G401.6 (cell line): ENCODE measurements at regions not wholly inside any gene's neighbourhood (a gene's known extent, or its start where the extent isn't known, plus 50 kb on each side); places are given as distances from the start of the nearest gene placed in this dataset.
"Not testable (repeated sequence)": the region's sequence is repeated elsewhere in the genome, so short reads cannot be mapped to it uniquely, and the experiment has no call there.

Experiments used
- FAIRE-seq: peaks from 2 replicates; lab custom pipeline; 2012; peaks lifted over from hg19 to GRCh38; lab: Jason Lieb, UNC

- no peak for FAIRE-seq
Observed at GRCh38 chr15:93820566-93820965, 410.8 kb upstream of the MCTP2 start.

DNA sequence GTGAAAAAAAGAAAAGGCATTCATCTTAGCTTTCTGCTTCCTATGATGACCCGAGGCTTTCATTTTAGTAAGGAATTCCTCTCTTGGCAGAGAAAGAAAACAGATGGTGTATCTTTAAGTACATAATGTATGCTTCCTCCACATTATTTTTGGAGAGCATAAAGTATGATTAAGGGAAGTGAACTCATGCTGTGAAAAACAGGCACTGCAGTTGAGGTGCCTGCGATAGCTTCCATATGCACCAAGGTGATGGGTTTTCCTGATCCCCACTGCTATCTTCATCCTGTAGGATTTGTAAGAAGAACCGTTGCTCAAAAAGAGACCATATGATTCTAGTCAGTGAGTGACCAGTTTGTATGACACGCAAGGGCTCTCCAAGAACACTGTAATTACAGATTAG is 411.5 kb upstream of the MCTP2 start:
- no peak for FAIRE-seq

GRCh38 chr15:93816815-93817214 is 414.5 kb upstream of the MCTP2 start:
- FAIRE-seq = no peak

GRCh38 chr15:93811305-93811704 is 420.1 kb upstream of the MCTP2 start:
- no peak for FAIRE-seq

DNA sequence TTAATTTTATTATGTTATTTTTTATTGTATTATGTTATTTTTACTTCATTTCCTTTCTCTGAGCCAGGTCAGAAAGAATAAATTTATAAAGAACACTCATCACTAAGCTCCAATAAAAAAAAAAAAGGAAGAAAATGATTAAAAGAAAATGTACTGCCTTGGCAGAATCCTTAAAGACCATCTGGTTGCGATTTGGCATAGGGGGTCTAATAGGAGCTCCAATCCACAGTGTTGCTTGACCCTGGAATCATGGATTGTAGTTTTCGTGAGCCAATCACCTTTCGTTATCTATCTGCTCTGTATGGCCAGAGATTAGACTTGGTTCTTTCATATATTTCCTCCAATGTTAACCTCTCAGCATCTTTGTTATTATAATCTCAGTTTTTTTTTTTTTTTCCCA is 421.8 kb upstream of the MCTP2 start:
- FAIRE-seq = no peak

GRCh38 chr15:93803421-93804152 is 427.8 kb upstream of the MCTP2 start:
- no peak for FAIRE-seq

- no peak for FAIRE-seq
Observed at GRCh38 chr15:93801206-93801605, 430.2 kb upstream of the MCTP2 start.

DNA sequence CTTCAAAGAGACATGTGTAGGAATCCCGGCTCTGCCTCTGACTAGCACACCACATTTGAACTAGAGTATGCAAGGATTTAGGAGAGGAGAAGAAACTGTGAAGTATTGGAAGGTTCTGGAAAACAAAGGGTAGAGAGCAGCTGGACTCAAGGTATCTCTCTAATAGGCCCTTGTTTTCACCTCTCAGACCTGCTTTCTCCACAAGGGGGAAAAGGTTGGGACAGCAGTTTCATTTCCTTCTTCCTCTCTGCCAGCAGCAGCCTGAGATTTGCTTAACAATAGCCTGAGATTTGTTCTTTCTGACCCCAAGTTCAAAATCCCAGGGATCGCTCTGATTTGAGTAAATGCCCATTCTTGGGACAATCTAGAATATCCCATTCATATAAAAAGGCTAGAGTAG is 430.6 kb upstream of the MCTP2 start:
- FAIRE-seq = no peak

DNA sequence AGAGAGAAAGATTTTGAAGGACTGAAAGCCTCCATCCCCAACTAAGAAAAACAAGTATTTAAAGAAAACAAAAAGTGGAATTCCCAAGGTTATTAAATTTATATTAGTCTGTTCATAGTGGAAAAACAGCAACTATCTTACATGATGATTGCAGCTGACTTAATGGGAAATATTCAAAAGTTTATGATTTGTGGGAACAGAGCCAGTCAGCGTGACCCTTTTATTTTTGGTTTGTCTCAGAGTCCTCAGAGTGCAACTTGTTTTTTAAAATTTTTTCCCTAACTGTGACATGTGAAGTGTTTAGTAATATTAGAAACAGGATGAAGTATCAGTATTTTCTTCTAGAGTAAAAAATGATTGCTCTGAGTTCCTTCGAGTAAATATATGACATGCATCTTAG is 441.9 kb upstream of the MCTP2 start:
- no peak for FAIRE-seq

GRCh38 chr15:93780073-93780472 is 451.3 kb upstream of the MCTP2 start:
- no peak for FAIRE-seq

DNA sequence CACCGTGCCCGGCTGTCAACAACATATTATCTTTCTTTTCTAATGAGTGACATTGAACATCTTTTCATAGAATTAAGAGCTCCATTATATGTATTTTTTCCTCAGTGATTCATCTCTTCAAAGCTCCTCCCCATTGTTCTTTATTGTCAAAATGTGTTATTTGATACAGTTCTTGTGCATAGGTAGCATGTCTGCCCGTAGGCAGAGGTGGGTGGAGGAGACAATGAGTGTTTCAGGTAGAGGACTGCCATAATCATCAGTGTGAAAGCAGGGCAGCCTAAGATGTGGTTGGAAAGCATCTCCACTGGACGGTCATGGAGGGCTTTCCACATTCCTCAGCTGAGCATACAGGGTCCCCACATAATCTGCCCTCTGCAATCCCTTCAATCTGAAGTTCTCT is 452.0 kb upstream of the MCTP2 start:
- no peak for FAIRE-seq

GRCh38 chr15:93771196-93772030 is 459.9 kb upstream of the MCTP2 start:
- no peak for FAIRE-seq

GRCh38 chr15:93770788-93771187 is 460.6 kb upstream of the MCTP2 start:
- FAIRE-seq = no peak

- no peak for FAIRE-seq
Observed at GRCh38 chr15:93762036-93762435, 469.3 kb upstream of the MCTP2 start.

GRCh38 chr15:93759629-93760028 is 471.7 kb upstream of the MCTP2 start:
- FAIRE-seq = no peak

- no peak for FAIRE-seq
Observed at GRCh38 chr15:93758824-93759223, 472.5 kb upstream of the MCTP2 start.

DNA sequence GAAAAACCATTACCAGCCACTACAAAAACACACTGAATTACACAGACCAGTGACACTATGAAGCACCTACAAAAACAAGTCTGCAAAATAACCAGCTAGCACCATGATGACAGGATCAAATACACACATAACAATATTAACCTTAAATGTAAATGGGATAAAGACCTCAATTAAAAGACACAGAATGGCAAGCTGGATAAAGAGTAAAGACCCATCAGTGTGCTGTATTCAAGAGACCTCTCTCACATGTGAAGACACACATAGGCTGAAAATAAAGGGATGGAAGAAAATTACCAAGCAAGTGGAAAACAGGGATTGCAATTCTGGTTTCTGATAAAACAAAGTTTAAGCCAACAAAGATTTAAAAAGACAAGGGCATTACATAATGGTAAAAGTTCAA is 482.7 kb upstream of the MCTP2 start:
- FAIRE-seq = no peak

- not testable (repeated sequence) for FAIRE-seq
Observed at GRCh38 chr15:93734976-93735375, 496.4 kb upstream of the MCTP2 start.

DNA sequence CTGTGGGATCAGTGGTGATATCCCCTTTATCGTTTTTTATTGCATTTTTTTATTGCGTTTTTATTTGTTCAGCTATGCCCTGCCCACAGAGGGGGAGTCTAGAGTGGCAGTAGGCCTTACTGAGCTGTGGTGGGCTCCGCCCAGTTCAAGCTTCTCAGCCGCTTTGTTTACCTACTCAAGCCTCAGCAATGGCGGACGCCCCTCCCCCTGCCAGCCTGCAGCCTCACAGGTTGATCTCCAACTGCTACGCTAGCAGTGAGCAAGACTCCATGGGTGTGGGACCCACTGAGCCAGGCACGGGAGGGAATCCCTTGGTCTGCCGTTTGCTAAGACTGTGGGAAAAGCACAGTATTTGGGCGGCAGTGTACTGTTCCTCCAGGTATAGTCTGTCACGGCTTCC is 500.6 kb upstream of the MCTP2 start:
- no peak for FAIRE-seq

DNA sequence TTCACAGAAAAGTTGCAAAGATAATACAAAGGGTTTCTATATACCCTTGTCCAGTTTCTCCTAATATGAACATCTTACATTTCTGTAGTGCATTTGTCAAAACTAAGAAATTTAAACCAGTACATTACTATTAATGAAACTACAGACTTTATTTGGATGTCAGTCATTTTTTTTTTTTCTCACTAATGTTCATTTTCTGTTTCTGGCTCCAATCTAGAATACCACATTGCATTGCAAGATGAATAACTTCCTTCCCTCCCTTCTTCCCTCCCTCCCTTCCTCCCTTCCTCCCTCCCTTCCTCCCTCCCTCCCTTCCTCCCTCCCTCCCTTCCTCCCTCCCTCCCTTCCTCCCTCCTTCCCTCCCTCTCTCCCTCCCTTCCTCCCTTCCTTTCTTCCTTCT is 509.2 kb upstream of the MCTP2 start:
- FAIRE-seq = no peak

DNA sequence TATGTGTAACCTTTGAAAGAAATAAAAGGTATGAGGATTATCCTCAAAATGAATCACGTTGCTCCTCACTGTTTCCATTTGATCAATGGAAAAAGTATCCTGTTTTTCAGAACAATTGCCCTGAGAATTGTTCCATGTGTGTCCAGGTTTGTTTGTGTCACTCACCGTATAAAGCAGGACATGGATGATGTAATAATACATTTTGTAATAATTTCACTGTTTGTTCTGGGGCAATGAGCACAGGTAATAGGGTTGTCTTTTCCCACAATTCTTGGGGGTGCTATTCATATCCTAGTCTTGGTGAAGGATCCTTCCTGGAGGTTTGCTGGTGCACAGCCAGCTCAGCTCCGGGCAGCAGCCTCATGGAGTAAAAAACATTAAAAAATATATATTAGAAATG is 510.8 kb upstream of the MCTP2 start:
- no peak for FAIRE-seq

- FAIRE-seq = no peak
Observed at GRCh38 chr15:93719921-93720351, 511.4 kb upstream of the MCTP2 start.

DNA sequence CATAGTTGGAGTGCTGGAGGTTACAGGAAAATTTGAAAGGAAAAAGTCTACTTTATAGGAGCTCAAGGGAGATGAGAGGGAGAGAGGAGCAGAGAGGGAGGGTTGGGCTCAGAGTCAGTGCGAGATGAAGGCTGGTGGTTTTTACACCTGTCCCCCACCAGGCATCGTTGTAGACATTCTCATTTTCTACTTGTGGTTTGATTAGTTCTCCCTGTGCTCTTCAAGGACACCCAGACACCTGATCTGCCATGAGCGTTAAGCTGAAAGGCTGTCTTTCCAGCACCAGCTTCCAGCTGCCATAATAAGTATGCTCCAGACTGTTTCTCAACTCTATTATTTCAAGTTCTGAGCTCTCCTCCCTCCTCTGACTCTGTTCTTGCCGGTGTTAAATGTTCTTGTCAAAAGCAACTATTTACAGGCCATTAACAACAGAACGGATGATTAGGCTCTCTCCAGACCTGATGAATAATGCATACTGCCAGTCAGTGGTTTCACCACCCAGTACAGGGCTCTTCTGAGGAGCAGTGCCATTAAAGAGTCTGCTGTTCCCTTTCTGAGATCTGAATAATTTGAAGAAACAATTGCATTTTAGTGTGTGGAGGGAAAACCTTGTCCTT is 514.6 kb upstream of the MCTP2 start:
- FAIRE-seq = no peak
